ENCODE measurements at regions not wholly inside any gene's neighbourhood (a gene's known extent, or its start where the extent isn't known, plus 50 kb on each side); places are given as distances from the start of the nearest gene placed in this dataset.
"Not testable (repeated sequence)": the region's sequence is repeated elsewhere in the genome, so short reads cannot be mapped to it uniquely, and the experiment has no call there.

DNA sequence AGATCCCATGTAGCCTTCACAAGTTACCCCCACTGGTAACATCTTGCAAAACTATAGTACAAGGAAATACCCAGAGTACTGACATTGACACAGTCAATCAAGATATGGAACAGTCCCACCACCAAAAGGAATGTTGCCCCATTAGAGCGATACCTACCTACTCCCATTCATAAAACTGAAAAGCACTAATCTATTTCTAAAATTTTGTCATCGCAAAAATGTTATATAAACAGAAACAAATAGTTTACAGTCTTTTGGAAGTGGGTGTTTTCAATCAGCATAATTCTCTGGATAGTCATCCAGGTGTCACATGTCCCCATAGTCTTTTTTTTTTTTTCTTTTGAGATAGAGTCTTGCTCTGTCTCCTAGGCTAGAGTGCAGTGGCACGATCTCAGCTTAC, 156.9 kb upstream of the AGTR1 start:
- DNase-seq, result no peak
- Histone ChIP-seq H3K36me3 (replicated peaks; ENCODE audit: control insufficient read depth, insufficient read depth, low read length) (no peaks in the 10 kb centered on the region), H3K27me3 (ENCODE audit: control insufficient read depth, insufficient read depth, low read length) (no peaks in the 10 kb centered on the region), H3K4me3 (ENCODE audit: insufficient read depth, low read depth, low read length) (no peak overlapping the region)

DNA sequence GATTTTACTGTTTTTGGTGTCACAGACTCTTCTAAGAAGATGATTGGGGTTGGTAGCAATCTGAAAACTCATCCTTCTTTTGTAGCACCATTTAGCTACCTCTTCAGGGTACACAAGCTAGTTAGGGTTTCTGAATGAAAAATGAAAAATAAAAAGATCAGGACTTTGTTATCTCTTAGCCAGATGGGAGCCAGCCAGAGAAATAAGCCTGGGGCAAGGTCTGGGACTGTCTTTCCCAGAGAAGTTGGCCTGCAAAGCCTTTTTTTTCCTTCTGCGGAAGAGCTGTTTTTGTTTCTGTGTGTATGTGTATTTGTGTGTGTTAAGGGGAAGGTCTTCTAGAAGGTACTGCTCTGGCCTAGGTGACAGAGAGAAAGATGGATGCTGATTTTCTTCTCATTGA, 150.7 kb upstream of the AGTR1 start:
- Histone ChIP-seq H3K4me3 (ENCODE audit: insufficient read depth, low read depth, low read length) (no peak overlapping the region), H3K36me3 (replicated peaks; ENCODE audit: control insufficient read depth, insufficient read depth, low read length) (no peaks in the 10 kb centered on the region), H3K27me3 (ENCODE audit: control insufficient read depth, insufficient read depth, low read length) (no peaks in the 10 kb centered on the region)
- no peak for DNase-seq

DNA sequence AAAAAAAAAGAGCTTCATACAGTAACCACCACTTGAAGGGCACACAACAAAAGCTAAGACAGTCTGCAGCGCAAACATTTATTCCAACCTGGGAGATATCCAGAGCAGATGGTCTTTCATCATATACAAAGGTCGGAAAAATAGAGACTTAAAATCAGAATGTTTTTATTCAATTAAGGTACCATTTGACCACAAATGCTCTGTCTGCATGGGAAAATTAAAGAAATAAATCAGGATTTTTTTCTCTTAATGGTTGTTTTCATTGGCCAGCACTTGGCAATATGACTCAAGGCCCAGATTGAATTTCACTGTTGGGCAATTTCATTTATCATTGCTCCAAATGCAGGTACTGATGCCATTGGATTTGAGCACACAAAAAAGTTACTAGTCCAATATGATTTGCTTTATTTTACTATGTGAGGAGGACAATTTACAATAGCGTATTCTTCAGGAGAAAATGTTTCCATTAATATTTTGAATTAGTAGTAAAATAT, 145.9 kb upstream of the AGTR1 start:
- no peak overlapping the region for H3K4me3 ChIP-seq (ENCODE audit: insufficient read depth, low read depth, low read length)
- no peak for DNase-seq

DNA sequence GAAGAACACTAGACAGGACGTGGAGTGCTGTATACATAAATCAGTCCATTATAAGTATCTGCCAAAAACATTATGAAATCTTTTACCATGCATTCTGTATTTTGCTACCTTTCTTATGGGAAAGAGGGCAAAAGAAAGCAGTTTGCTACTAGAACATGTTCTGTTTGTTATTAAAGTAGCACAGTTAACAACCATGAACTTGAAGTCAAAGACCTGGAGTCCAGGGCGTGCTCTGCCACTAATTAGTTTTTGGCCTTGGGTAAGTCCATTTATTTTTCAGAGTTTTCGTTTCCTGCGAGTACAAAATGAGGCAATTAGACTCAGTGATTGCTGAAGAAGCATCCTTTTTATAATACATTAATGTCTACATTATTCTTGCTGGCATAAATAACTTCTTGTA, 143.3 kb upstream of the AGTR1 start:
- H3K27me3 ChIP-seq (ENCODE audit: control insufficient read depth, insufficient read depth, low read length), result no peaks in the 10 kb centered on the region
- no peak for DNase-seq
- no peaks in the 10 kb centered on the region for H3K36me3 ChIP-seq (replicated peaks; ENCODE audit: control insufficient read depth, insufficient read depth, low read length)
- no peak overlapping the region for H3K4me3 ChIP-seq (ENCODE audit: insufficient read depth, low read depth, low read length)

More for the DNA sequence above, 145.9 kb upstream of the AGTR1 start:
- Histone ChIP-seq H3K27me3 (ENCODE audit: control insufficient read depth, insufficient read depth, low read length) (no peaks in the 10 kb centered on the region), H3K36me3 (replicated peaks; ENCODE audit: control insufficient read depth, insufficient read depth, low read length) (no peaks in the 10 kb centered on the region)

DNA sequence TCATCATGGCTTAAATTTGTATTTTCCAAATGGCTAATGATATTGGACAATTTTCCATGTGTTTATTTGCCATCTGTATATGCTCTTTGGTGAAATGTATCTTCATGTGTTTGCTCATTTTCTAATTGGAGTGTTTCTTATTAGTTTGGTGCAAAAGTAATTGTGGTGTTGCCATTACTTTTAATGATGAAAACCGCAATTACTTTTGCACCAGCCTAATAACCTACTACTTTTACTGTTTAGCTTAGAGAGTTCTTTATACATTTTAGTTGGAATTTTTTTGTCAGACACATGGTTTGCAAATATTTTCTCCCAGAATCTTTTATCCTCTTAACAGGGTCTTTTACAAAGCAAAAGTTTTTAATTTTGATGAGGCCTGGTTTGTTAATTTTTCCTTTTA, 141.0 kb upstream of the AGTR1 start:
- Histone ChIP-seq H3K27me3 (ENCODE audit: control insufficient read depth, insufficient read depth, low read length) (no peaks in the 10 kb centered on the region), H3K4me3 (ENCODE audit: insufficient read depth, low read depth, low read length) (no peak overlapping the region), H3K36me3 (replicated peaks; ENCODE audit: control insufficient read depth, insufficient read depth, low read length) (no peaks in the 10 kb centered on the region)
- DNase-seq, result no peak

DNA sequence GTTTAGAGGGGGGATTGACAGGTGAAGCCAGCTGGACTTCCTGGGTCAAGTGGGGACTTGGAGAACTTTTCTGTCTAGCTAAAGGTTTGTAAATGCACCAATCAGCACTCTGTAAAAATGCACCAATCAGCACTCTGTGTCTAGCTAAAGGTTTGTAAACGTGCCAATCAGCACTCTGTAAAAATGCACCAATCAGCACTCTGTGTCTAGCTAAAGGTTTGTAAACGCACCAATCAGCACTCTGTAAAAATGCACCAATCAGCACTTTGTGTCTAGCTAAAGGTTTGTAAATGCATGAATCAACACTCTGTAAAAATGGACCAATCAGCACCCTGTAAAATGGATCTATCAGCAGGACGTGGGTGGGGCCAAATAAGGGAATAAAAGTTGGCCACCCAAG, 120.1 kb upstream of the AGTR1 start:
- not testable (repeated sequence) for DNase-seq; H3K4me3 ChIP-seq (ENCODE audit: insufficient read depth, low read depth, low read length); H3K36me3 ChIP-seq (replicated peaks; ENCODE audit: control insufficient read depth, insufficient read depth, low read length); H3K27me3 ChIP-seq (ENCODE audit: control insufficient read depth, insufficient read depth, low read length)

DNA sequence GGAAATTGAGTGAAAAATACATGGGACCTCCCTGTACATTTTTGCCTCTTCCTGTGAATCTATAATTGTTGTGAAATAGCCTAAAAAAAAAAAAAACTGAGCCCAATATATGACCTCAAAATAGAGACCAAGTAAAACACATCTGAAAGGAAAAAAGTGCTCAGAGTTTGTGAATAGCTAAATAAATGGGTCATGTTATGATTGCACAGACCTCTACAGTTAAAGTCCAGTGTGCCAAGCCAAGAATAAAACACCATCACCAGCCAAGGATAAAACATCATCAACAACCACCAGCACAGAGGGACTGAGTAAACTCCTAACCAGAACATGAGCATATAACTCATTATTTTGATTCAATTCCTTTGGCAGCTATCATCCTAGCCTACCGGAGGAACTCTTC, 115.6 kb upstream of the AGTR1 start:
- no peak overlapping the region for H3K4me3 ChIP-seq (ENCODE audit: insufficient read depth, low read depth, low read length)
- no peaks in the 10 kb centered on the region for H3K36me3 ChIP-seq (replicated peaks; ENCODE audit: control insufficient read depth, insufficient read depth, low read length)
- no peaks in the 10 kb centered on the region for H3K27me3 ChIP-seq (ENCODE audit: control insufficient read depth, insufficient read depth, low read length)
- DNase-seq, result no peak

DNA sequence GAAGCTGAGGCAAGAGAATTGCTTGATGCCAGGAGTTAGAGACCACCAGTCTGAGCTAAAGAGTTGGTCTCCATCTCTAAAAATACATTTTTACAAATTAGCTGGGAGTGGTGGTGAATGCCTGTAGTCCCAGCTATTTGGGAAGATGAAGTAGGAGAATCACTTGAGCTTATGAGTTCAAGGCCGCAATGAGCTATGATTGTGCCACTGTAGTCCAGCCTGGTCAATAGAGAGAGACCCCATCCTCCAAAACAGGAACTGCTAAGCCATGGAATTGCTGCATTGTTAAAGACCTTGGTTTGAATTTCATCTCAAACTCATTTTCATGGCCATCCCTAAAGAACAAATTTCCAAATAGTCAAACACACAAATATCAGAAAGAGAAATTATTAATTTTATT, 113.9 kb upstream of the AGTR1 start:
- no peak for DNase-seq
- H3K4me3 ChIP-seq (ENCODE audit: insufficient read depth, low read depth, low read length), result no peak overlapping the region
- H3K36me3 ChIP-seq (replicated peaks; ENCODE audit: control insufficient read depth, insufficient read depth, low read length), result no peaks in the 10 kb centered on the region
- no peaks in the 10 kb centered on the region for H3K27me3 ChIP-seq (ENCODE audit: control insufficient read depth, insufficient read depth, low read length)

DNA sequence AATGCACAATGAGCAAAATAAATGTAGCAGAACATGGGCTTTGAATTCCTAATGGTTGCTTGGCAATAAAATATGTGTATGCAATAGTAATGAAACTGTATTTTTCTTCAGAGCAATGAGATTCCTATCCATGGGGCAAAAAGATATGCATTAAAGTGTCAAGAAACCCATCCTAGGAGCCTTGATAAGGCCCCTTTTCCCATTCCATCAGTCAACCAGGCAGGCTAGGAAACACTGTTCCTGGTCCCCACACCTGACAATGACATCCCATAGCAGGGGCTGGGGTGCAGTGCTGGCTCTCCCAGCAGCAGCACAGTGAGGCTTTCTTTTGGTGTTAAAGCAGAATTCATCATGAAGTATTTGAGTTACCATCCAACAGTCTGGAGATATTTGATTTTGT, 113.3 kb upstream of the AGTR1 start:
- Histone ChIP-seq H3K27me3 (ENCODE audit: control insufficient read depth, insufficient read depth, low read length) (no peaks in the 10 kb centered on the region), H3K36me3 (replicated peaks; ENCODE audit: control insufficient read depth, insufficient read depth, low read length) (no peaks in the 10 kb centered on the region), H3K4me3 (ENCODE audit: insufficient read depth, low read depth, low read length) (no peak overlapping the region)
- DNase-seq, result no peak

DNA sequence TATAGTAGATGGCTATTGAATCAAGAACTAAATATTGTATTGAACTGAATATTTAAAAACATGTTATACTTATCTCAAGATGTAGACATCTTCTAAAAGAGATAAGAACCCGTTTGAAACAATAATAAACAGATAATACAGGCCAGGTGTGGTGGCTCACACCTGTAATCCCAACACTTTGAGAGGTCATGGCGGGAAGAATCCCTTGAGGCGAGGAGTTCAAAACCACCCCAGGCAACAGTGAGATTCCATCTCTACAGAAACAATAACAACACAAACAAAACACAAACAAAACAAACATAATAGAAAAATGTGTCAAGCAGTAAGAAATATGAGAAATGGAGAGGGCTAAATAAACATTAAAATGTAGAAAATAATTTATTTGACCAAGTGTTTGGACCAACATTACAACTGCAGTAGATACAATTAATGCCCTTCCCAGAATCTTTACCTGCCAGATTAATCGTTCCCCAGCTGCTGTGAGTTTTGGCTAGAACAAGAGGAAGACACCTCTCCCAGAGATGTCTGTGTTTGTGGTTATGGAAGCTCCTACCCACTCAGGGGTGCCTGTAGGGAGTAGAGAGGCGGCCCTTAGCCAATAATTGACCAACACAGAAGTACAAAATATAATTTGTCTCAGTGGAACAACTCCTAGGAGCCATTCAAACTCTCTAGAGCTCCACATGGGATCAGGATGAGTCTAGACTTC, 111.9 kb upstream of the AGTR1 start:
- DNase-seq, result no peak
- Histone ChIP-seq H3K4me3 (ENCODE audit: insufficient read depth, low read depth, low read length) (no peak overlapping the region), H3K27me3 (ENCODE audit: control insufficient read depth, insufficient read depth, low read length) (no peaks in the 10 kb centered on the region), H3K36me3 (replicated peaks; ENCODE audit: control insufficient read depth, insufficient read depth, low read length) (no peaks in the 10 kb centered on the region)

DNA sequence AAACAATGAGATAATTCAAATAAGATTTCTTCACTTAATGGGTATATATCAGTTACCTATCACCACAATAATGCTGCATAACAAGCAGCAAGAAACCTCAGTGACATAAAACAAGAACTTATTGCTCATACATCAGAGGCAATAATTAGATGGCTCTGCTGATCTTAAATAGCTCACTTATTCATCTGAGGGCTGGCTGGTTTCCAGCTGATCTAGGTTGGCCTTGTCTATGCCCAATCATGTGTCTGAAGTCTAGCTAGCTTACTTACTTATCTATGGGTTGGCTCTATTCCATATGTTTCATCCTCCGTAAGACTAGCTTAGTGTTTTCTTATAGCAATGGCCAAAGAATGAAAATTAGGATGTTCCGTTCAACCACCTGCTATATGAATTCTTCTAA, 109.4 kb upstream of the AGTR1 start:
- H3K36me3 ChIP-seq (replicated peaks; ENCODE audit: control insufficient read depth, insufficient read depth, low read length), result no peaks in the 10 kb centered on the region
- no peak for DNase-seq
- no peaks in the 10 kb centered on the region for H3K27me3 ChIP-seq (ENCODE audit: control insufficient read depth, insufficient read depth, low read length)
- no peak overlapping the region for H3K4me3 ChIP-seq (ENCODE audit: insufficient read depth, low read depth, low read length)

DNA sequence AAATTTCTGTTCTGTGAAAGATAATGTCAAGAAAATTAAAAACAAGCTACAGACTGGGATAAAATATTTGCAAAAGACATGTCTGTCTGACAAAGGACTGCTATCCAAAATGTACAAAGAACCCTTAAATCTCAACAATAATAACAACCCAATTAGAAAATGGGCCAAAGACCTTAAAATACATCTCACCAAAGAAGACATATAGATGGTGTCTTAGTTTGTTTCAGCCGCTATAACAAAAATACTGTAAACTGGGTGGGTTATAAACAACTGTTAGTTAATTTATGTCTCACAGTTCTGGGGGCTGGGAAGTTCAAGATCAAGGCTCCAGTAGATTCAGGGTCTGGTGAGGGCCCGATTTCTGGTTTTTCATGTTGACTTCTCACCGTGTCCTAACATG, 106.2 kb upstream of the AGTR1 start:
- H3K36me3 ChIP-seq (replicated peaks; ENCODE audit: control insufficient read depth, insufficient read depth, low read length), result no peaks in the 10 kb centered on the region
- no peak overlapping the region for H3K4me3 ChIP-seq (ENCODE audit: insufficient read depth, low read depth, low read length)
- no peaks in the 10 kb centered on the region for H3K27me3 ChIP-seq (ENCODE audit: control insufficient read depth, insufficient read depth, low read length)
- no peak for DNase-seq

DNA sequence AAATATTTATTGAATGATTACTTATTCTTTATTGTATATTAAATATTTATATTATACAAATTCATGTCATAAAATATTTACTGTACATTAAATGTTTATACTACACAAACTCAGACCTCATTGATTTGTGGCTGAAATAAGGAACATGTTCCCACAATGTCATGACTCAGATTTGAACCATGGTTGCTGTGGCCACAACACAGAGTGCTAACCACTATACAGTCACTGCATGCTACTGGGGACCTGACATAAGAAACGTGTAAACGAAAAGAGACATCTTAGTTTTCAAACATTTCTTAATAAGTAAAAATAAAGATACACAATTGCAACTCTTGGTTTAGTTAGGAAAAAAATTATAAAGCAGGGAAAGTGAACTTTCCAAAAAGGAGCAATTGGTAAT, 99.1 kb upstream of the AGTR1 start:
- no peak for DNase-seq
- Histone ChIP-seq H3K36me3 (replicated peaks; ENCODE audit: control insufficient read depth, insufficient read depth, low read length) (no peaks in the 10 kb centered on the region), H3K4me3 (ENCODE audit: insufficient read depth, low read depth, low read length) (no peak overlapping the region), H3K27me3 (ENCODE audit: control insufficient read depth, insufficient read depth, low read length) (no peaks in the 10 kb centered on the region)

DNA sequence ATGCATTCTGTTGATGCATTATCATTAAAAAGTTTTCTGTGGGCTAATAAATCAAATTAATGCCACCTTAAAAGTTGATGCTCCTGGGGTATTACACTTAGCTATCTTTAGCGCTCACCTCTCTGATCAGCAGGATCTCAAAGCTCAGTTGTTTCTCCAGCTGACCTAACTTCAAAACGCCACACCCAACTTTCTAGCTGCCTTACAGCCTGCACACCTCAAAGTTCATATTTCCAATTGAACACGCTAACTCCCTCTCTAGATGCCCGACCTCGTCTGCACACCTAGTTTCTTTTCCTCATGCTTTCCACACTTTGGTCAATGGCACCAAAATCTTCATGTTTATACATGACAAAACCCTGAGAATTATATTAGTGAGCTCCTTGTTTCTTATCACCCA, 98.2 kb upstream of the AGTR1 start:
- no peaks in the 10 kb centered on the region for H3K36me3 ChIP-seq (replicated peaks; ENCODE audit: control insufficient read depth, insufficient read depth, low read length)

DNA sequence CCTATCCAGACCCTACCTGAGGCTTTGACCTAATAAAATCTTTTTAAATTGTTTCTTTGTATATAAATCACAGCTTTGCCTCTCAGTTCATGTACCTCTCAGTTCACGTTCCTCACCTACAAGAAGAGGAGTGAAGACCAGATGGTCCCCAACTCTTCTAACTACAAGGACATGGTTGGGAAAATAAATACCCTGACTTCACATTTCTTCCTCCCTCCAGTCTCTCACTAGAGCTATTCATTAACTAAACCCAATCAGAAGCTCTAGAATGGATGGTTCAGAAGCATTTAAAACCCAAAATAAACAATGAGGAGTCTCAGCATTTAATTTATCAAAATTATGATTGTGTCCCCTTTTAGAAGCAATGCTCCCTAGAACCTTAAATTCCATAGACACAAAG, 97.3 kb upstream of the AGTR1 start:
- Histone ChIP-seq H3K27me3 (ENCODE audit: control insufficient read depth, insufficient read depth, low read length) (no peaks in the 10 kb centered on the region), H3K36me3 (replicated peaks; ENCODE audit: control insufficient read depth, insufficient read depth, low read length) (no peaks in the 10 kb centered on the region), H3K4me3 (ENCODE audit: insufficient read depth, low read depth, low read length) (no peak overlapping the region)
- DNase-seq, result no peak

More for the DNA sequence above, 98.2 kb upstream of the AGTR1 start:
- no peak for DNase-seq
- Histone ChIP-seq H3K4me3 (ENCODE audit: insufficient read depth, low read depth, low read length) (no peak overlapping the region), H3K27me3 (ENCODE audit: control insufficient read depth, insufficient read depth, low read length) (no peaks in the 10 kb centered on the region)

Data from H7 (cell line).